ENCODE measurements at regions not wholly inside any gene's neighbourhood (a gene's known extent, or its start where the extent isn't known, plus 50 kb on each side); places are given as distances from the start of the nearest gene placed in this dataset.

DNA sequence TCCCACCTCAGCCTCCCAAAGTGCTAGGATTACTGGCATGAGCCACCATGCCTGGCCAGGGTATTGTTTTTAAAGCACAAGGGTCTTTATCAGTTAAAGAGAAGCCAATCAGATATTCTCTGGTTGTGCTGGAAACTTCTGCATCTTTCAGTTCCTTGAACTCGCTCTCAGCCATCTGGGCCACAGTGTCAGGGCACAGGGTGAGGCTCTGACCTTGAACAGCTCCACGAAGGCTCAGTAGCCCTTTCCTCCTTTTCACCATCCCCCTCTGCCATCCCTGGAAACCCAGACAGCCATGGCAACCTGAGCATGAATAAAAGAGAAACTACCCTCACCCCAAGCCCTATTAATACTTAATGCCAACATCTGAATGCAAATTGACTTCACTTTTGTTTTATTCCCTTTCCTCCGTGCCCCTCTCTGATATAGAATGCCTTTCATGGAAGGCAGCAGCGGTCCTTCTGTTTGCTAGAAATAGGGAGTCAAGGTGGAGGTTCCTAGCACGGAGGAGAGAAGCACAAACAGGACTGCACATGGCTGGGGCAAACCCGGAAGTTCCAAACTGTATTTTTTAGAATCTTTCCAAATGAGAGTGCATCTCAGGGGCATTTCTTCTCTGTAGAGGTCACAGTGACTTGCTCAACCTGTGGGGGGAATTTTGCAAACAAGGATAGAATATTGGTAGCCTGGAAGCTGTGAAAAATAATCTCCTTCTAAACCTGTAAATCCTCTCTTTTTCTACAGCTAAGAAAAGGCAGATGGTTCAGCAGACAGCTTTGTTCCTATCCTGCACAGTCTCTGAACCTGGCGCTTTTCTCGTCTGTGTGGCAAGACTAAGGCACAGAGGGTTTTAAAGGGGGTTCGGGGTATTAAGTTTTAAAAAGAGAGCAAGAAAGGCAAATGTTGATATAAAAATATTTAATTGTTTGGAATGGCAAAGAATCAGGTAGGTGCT, 176.4 kb upstream of the RREB1 start:
- H3K4me1 ChIP-seq (ENCODE audit: insufficient read depth, poor library complexity, severe bottlenecking) = no peaks in the 10 kb centered on the region
- no peak overlapping the region for H3K27ac ChIP-seq (ENCODE audit: poor library complexity, severe bottlenecking)
- no peaks in the 10 kb centered on the region for H3K27me3 ChIP-seq (ENCODE audit: insufficient read depth, poor library complexity, severe bottlenecking)
- no peak for DNase-seq (ENCODE audit: low spot score)
- H3K36me3 ChIP-seq (ENCODE audit: low read depth) = no peaks in the 10 kb centered on the region
- no peak for ATAC-seq (ENCODE audit: low read depth)
- no peak overlapping the region for H3K4me3 ChIP-seq (ENCODE audit: severe bottlenecking)
- H3K9me3 ChIP-seq (ENCODE audit: severe bottlenecking) = no peaks in the 10 kb centered on the region
- TF ChIP-seq, protein P1, sequence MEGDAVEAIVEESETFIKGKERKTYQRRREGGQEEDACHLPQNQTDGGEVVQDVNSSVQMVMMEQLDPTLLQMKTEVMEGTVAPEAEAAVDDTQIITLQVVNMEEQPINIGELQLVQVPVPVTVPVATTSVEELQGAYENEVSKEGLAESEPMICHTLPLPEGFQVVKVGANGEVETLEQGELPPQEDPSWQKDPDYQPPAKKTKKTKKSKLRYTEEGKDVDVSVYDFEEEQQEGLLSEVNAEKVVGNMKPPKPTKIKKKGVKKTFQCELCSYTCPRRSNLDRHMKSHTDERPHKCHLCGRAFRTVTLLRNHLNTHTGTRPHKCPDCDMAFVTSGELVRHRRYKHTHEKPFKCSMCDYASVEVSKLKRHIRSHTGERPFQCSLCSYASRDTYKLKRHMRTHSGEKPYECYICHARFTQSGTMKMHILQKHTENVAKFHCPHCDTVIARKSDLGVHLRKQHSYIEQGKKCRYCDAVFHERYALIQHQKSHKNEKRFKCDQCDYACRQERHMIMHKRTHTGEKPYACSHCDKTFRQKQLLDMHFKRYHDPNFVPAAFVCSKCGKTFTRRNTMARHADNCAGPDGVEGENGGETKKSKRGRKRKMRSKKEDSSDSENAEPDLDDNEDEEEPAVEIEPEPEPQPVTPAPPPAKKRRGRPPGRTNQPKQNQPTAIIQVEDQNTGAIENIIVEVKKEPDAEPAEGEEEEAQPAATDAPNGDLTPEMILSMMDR (IDR thresholded peaks at IDR 0.05; ENCODE audit: poor library complexity, severe bottlenecking) = no peak

DNA sequence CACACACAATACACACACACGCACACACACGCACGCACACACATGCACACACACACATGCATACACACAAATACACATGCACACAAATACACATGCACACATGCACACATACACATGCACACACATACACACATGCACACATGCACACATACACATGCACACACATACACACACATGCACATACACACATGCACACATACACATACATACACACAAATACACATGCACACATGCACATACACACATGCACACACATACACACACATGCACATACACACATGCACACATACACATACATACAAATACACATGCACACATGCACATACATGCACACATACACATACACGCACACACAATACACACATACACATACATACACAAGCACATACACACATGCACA, 175.4 kb upstream of the RREB1 start:
- Histone ChIP-seq H3K27me3 (ENCODE audit: insufficient read depth, poor library complexity, severe bottlenecking) (no peaks in the 10 kb centered on the region), H3K4me1 (ENCODE audit: insufficient read depth, poor library complexity, severe bottlenecking) (no peaks in the 10 kb centered on the region), H3K27ac (ENCODE audit: poor library complexity, severe bottlenecking) (no peak overlapping the region), H3K9me3 (ENCODE audit: severe bottlenecking) (no peaks in the 10 kb centered on the region), H3K4me3 (ENCODE audit: severe bottlenecking) (no peak overlapping the region), H3K36me3 (ENCODE audit: low read depth) (no peaks in the 10 kb centered on the region)
- no peak for ATAC-seq (ENCODE audit: low read depth)
- TF ChIP-seq, protein P1 (IDR thresholded peaks at IDR 0.05; ENCODE audit: poor library complexity, severe bottlenecking) = no peak
- DNase-seq (ENCODE audit: low spot score) = no peak

DNA sequence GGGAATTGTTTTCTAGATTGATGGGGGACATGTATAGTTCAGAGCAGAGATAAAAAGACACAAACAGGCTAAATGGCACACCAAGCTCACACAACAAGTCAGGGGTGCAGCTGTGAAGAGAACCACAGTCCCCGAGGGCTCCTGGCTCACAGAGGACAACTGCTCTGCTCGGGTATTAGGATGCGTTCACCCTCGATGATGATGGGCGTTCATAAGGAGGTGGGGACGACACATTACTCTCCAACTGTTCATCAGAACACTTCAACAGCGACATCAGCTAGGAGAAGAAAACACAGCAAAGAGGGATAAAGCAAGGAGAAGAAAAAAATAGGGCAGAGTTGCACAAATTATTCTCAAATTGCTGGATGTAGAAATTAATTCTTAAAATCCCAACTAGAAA, 174.8 kb upstream of the RREB1 start:
- no peaks in the 10 kb centered on the region for H3K4me1 ChIP-seq (ENCODE audit: insufficient read depth, poor library complexity, severe bottlenecking)
- DNase-seq (ENCODE audit: low spot score) = no peak
- no peak overlapping the region for H3K4me3 ChIP-seq (ENCODE audit: severe bottlenecking)
- no peaks in the 10 kb centered on the region for H3K36me3 ChIP-seq (ENCODE audit: low read depth)
- no peak overlapping the region for H3K27ac ChIP-seq (ENCODE audit: poor library complexity, severe bottlenecking)
- H3K27me3 ChIP-seq (ENCODE audit: insufficient read depth, poor library complexity, severe bottlenecking) = no peaks in the 10 kb centered on the region
- H3K9me3 ChIP-seq (ENCODE audit: severe bottlenecking) = no peaks in the 10 kb centered on the region
- no peak for ATAC-seq (ENCODE audit: low read depth)
- TF ChIP-seq, protein P1 (IDR thresholded peaks at IDR 0.05; ENCODE audit: poor library complexity, severe bottlenecking) = no peak

DNA sequence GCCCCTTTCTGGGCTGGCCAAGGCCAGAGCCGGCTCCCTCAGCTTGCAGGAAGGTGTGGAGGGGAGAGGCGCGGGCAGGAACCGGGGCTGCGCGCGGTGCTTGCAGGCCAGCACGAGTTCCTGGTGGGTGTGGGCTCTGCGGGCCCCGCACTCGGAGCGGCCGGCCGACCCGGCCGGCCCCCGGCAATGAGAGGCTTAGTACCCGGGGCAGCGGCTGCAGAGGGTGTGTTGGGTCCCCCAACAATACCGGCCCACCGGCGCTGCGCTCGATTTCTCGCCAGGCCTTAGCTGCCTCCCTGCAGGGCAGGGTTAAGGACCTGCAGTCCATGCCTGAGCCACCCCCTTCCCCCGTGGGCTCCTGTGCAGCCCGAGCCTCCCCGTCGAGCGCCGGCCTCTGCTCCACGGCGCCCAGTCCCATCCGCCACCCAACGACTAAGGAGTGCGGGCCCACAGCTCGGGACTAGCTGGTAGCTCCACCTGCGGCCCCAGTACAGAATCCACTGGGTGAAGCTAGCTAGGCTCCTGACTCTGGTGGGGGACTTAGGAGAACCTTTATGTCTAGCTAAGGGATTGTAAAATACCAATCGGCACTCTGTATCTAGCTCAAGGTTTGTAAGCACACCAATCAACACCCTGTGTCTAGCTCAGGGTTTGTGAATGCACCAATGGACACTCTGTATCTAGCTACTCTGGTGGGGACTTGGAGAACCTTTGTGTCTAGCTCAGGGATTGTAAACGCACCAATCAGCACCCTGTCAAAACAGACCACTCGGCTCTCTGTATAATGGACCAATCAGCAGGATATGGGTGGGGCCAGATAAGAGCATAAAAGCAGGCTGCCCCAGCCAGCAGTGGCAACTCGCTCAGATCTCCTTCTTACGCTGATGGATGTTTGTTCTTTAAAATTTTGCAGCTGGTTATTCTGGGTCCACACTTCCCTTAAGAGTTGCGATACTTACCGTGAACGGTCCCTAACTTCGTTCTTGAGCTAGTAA, 167.4 kb upstream of the RREB1 start:
- Histone ChIP-seq H3K4me3 (ENCODE audit: severe bottlenecking) (no peak overlapping the region), H3K9me3 (ENCODE audit: severe bottlenecking) (no peaks in the 10 kb centered on the region), H3K27ac (ENCODE audit: poor library complexity, severe bottlenecking) (no peak overlapping the region), H3K36me3 (ENCODE audit: low read depth) (no peaks in the 10 kb centered on the region), H3K4me1 (ENCODE audit: insufficient read depth, poor library complexity, severe bottlenecking) (no peaks in the 10 kb centered on the region), H3K27me3 (ENCODE audit: insufficient read depth, poor library complexity, severe bottlenecking) (no peaks in the 10 kb centered on the region)
- ATAC-seq (ENCODE audit: low read depth) (no peak), DNase-seq (ENCODE audit: low spot score) (no peak)
- TF ChIP-seq, protein P1 (IDR thresholded peaks at IDR 0.05; ENCODE audit: poor library complexity, severe bottlenecking) = no peak

Measured in RWPE2 (cell line).